ENCODE measurements at regions not wholly inside any gene's neighbourhood (a gene's known extent, or its start where the extent isn't known, plus 50 kb on each side); places are given as distances from the start of the nearest gene placed in this dataset.

DNA sequence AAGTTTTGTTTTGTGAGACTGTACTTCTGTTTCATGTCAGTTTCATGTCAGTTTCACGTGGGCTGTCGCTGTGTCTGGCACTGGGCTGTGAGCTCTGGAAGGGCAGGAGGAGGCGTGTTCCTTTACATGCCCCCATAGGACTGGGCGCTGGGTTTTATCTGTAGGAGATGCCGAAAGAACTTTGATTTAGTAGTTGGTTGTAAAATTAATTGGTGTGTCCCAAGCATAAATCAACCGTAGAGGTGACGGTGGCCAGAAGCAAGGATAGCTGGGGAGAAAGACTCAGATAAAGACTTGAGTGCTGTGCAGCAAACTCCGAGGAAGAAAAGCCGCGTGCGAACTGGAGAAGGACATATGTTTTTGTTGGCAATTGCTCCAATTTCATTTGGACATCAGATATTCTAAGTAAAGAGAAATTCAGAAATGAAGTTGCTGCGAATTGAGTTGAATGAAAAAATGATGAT lies 182.5 kb downstream of the VRK1 start:
- no peak for DNase-seq (ENCODE audit: low read depth)

DNA sequence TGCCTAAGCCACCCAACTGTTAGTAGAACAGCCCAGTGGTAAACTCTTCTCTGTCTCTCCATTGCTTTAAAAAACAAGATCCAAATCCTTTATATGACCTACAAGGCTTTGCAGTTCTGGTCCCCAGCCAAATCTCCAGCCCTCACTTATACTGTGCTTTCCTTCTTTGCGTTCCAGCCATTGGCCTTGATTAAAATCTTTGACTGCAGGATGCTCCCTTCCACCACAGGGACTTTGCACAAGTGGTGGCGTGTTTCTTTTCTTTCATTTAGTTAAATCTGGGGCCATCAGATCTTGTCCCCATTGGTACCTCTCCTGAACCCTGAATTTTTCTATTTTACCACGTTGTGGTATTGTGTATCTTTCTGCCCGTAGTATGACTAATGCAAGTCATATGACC lies 183.7 kb downstream of the VRK1 start:
- DNase-seq (ENCODE audit: low read depth), result no peak

DNA sequence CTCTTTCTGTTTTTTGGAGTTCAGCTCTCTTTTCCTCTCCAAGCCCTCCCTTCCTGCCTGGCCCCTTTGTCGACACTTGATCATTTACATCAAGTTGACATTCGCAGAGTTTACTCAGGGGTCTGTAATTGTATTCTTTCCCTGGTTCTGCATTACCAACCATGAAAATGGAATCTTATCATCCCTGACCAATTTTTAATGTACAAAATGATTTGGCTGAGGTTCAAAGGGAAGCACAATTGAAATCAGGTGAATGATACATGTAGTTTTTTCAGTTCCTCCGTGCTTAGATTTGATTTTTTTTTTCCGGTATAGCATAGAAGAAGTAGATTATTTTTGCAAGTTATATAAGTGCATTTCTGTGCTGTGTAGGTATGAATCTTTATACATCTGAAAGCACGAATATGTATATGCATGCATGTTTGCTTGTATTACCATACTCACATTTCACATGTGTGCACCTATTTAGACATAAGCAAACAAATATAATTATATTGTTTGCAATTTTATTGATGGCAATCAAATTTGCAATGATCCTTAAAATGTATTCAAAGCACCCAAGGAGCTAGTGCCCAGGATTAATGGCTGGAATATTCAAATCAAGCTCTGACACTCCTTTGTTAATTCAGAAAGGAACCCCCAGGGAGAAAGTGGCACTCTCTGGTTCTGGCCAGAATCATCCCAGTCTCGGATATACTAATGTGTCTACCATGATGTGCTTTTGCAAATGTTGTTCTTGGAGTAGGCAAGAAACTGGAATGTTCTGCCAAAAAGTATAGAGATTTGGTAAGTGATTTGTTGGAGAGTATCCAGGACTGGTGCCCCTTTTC lies 189.3 kb downstream of the VRK1 start:
- no peak for DNase-seq (ENCODE audit: low read depth)

DNA sequence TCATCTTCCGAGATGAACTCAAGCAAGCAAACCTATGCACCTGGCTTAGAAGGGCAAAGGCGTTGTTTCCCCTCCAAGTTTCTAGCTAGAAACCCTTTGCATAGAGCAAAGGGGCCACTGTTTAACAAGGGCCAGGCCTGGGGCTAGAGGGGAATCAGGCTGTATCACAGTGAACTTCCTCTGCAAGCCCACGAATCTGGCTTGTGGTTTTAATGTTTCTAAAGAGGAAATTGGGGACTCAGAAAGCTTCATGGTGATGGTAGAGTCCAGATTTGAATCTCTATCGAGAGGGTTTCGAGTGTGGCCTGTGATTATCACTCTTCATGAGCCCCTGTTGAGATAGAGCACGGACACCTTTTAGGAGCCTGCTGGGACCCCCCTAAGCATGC lies 189.9 kb downstream of the VRK1 start:
- DNase-seq (ENCODE audit: low read depth), result no peak

DNA sequence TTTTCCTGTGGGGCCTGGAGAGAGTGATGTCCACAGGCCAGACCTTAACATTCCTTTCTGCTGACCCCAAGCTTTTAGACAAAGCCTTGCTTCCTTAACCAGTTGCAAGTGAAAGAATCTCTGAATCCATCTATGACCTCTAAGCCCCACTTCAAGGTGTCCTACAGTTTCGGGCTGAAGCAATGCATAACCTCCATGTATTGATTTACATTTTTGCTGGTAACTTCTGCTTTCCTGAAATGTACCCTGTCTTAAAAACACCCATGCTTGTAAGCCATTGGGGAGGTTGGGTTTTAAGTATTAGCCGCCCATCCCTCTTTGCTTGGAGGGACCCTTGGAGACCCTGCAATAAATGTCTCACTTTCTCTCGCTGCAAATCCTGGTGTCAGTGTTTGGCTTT lies 190.6 kb downstream of the VRK1 start:
- DNase-seq (ENCODE audit: low read depth), result no peak

DNA sequence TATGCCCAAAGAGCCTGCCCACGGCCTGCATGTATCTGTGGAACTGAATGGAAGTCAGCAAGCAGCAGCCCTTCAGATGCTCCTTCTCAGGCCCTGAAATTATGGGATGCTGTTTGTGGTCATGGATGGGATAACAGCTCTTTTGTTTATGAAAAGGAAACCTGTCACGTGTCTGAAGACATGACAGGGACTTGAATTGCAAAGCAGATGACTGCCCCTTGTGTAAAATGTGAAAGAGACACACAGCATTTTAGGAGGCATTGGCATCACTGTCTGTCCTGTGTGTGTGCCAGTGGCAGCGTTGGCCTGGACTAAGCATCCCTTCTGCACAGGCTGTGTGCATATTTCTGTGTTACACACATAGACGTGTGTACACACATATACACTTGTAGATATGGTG lies 192.1 kb downstream of the VRK1 start:
- DNase-seq (ENCODE audit: low read depth), result no peak

DNA sequence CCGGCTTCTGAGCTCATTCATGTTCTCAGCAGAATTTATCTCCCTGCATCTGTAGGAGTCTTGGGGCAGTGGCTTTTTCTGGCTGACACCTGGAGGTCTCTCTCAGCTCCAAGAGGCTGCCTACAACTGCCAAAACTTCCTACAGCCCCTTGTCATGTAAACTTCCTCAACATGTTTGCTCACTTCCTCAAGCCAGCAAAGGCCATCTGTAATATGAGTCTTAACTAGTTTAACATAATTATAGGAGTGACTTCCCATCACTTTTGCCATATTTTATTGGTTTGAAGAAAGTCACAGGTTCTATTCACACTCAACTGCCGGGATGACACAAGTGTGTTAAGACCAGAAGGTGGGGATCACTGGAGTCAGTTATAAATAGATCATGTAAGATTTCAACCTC lies 194.0 kb downstream of the VRK1 start:
- no peak for DNase-seq (ENCODE audit: low read depth)

DNA sequence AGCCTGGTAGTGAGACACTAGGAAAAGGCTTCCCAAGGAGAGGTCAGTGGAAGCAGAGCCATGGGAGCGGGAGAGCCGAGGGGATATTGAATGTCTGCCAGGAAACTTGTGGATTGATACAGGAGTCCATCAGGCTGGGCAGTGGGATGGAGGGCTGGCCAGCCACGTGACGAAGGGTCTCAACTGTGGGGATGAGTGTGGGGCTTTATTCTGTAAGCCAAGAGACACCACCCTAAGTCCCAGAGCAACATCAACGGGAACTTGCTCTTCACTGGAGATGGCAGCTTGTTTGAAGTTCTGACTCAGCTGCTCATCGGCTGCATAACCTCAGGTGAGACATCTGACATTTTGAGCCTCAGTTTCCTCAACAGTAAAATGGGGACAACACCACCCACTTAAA lies 197.8 kb downstream of the VRK1 start:
- DNase-seq (ENCODE audit: low read depth), result no peak

DNA sequence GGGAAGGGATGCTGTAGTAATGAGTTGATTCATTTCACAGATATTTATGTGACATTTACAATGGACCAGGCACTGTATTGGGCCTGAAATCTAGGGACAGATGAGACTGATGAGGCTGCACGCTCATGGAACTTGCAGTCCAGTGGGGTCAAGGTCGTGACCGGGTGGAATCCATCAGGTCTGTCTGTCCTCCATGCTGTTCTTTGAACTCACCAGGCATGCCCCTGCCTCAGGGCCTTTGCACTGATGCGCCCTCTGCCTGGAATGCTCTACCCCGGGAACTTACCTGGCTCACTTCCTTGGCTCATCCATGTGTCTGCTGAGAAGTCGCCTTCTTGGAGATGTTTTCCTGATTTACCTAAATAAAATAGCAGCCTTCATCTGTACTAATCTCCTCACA lies 200.1 kb downstream of the VRK1 start:
- no peak for DNase-seq (ENCODE audit: low read depth)

DNA sequence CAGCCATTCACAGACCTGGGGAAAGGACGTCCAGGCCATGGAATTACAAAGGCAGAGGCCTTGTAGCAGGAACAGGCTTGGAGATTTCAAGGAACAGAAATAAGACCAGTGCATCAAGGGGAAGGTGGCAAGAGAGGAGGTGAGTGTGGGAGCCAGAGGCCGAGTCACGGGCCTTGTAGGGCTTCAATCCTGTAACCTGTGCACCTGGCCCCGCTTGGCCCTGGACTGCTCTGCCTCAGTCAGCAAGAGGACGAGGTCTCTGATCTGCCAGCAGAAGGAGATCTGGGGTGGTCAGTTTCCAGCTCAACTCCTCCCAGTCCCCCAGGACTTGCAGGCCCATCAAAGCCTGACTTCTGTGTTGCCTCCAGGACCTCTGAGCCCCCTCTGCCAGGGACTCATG lies 200.8 kb downstream of the VRK1 start:
- no peak for DNase-seq (ENCODE audit: low read depth)

DNA sequence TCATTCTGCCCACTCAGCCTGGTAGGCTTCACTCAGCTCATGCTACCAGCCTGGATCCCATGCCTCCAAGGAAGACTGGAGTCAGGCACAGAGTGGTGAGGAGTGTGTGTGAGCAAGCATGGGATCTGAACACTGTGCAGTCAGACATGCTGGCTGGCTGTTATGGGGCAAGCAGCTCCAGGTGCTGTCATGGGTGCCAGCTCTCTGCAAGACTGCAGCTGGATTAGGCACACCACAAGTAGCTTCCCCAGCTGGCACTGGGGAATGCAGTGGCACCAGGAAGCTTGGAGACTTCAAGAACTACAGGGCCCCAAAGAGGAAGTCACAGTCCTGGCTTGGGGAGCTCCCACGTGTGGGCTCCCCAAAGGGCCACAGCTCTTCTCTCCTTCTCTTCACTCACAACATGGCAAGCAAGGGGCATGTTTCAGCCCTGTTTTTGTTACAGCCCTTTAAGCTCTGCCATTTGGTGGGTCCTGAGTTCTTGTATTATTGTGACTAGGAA lies 202.5 kb downstream of the VRK1 start:
- DNase-seq (ENCODE audit: low read depth), result no peak

DNA sequence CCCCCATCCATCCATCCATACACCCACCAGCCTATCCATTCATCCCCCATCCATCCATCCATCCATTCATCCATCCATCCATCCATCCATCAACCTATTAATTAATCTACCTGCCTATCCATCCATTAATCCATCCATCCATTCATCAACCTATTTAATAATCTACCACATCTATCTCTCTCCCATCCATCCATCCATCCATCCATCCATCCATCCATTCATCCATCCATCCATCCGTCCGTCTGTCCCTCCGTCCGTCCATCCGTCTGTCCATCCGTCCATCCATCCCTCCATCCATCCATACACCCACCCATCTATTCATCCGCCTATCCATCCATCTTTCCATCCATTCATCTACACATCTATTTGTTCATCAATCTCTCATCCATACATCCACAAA lies 205.3 kb downstream of the VRK1 start:
- no peak for DNase-seq (ENCODE audit: low read depth)

DNA sequence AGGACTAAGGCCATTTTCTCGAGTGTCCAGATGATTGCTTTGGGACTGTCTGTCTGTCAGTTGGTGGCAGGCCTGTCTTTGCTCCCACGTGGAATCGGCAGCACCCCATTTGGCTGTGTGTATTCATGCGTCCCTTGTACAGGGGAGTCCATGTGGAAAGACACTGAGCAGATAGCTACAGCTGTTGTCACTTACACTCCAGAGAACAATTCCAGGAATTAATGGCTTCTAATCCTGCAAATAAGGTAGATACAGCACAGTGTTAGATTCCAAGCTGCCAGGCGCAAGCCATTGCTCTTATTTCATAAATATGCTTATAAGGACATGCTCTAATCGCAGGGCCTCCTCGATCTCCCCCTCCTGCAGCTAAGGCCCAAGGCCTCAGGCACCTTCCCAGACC lies 208.8 kb downstream of the VRK1 start:
- no peak for DNase-seq (ENCODE audit: low read depth)

DNA sequence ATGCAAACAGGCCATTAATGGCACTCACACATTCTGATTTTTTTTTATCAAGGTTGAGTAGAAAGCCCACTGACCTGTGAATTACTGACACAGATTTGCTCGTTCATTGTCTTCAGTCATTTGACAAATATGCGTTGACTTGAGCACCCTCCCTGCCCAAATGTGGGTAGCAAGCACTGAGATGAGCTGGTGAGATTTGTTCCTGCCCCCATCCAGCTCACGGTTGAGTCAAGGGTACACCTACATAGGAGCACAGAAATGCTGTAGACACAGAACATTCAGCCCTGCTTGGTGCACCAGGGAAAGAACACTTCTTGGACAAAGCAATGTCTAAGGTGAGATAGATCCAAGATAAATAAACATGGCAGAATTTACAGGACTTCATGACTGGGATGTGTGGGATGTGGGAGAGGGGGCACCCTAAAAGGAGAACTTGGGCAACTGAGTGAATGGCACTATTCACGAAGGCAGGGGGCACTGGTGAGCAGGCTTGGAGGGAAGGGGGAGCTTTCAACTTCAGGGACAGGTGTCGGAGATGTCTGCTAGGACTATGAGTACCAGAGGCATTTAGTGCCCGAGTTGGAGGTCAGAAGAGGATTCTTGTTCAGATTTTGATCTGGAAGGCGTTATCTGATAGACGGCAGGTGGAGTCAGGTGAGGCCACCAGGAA lies 213.4 kb downstream of the VRK1 start:
- no peak for DNase-seq (ENCODE audit: low read depth)

DNA sequence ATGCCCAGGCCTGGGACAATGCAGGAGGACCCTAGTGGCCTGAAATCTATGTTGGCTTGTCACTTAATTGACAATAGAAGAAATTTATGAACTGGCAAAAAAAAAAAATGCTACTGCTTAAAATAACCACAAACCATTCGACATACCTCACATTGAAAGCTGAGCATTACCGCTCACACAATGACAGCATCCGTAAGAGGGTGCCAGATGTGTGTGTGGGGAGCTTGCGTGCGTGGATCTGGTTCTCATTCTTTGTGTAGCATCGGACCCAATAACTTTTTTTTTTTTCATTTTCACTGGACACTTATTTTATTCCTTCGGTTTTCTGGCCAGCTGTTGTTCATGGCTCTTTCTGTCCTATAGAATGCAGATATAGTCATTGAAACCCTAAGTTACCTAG lies 216.7 kb downstream of the VRK1 start:
- no peak for DNase-seq (ENCODE audit: low read depth)

DNA sequence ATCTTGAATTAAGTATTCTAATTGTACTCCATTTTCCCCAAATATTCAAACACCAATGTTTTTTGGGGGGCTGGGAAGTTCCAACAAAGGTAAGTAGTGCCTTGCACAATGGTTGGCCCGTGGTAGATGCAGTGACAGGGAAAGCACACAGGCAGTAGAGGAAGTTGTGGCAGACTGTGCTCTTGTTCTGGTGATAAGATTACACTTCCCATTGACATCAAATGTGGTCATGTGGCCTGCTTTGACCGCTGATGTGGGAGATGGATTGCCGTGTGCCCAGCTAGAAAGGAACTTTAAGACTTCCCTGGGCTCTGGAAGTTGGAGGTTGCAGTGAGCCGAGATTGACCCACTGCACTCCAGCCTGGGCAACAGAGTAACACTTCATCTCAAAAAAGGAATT lies 223.8 kb downstream of the VRK1 start:
- DNase-seq (ENCODE audit: low read depth), result no peak

DNA sequence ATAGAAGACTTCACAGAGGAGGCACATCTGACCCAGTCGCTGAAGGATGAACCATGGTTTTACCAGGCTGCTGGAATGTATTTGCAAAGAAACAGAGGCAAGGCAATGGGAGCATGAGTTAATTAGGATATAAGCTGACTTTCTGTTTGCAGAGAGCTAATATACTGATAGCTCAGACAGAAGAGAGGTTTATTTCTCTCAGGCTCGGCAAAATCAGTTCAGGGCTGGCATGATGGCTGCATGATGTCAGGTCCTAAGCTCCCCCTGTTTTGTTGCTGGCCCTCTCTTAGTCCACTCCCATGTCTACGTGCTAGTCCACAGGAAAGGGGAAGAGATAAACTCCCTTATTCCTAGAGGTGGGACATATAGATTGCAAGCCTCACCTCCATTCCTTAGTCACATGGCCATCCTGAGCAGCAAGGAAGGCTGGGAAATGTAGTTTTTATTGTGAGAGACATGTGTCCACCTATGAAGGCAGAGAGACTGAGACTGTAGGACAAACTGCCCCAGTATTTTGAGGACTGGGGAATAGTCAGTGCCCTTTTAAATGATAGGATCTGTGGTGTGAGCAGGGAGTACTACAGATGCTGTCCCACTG lies 224.5 kb downstream of the VRK1 start:
- DNase-seq (ENCODE audit: low read depth), result no peak

DNA sequence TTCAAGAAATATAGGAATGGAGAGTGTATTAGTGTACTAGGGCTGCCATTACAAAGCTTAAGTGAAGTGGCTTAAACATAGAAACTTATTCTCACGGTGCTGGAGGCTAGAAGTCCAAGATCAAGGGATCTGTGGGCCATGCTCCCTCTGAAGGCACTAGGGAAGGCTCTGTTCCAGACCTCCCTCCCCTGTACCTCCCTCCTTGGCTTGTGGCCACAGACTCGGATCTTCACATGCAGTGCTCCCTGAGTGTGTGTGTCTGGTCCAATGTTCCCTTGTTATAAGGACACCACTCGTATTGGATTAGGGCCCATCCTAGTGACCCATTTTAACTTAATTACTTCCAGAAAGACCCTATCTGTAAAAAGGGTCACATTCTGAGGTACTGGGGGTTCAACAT lies 225.6 kb downstream of the VRK1 start:
- no peak for DNase-seq (ENCODE audit: low read depth)

DNA sequence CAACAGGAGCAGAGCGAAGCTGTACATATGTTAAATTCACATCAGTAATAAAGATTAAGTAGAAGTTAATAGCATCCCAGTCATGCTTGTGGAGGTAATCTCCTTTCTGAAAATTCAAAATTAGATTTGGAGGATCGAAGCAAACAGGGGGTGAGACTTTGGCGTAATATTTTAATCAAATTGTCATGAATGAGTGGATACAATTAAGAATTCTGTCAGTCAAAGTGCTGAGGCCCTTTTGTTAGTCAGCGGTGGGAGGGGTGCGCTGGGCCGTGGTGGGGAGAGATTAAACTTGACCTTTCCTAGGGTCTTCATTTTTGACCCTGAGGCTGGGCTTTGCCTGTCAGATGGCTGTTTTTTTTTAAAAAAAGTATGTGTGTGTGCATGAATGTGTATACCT lies 226.7 kb downstream of the VRK1 start:
- no peak for DNase-seq (ENCODE audit: low read depth)

DNA sequence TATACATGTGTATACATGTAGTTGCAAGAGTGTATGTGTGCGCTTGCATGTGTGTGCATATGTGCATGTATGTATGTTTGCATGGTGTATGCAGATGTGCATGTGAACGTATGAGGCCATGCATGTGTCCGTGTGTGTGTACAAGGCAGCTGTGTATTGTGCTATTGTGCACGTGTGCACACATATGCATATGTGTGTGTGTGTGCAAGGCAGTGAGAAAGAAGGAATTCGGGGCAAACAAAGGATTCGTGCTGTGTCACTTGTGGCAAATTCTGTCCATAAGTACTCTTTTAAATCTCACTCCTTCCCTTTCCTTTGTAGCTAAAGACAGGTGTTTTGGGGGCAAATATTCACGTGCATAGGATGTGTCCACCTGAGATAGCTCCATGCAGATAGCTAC lies 227.1 kb downstream of the VRK1 start:
- no peak for DNase-seq (ENCODE audit: low read depth)

DNA sequence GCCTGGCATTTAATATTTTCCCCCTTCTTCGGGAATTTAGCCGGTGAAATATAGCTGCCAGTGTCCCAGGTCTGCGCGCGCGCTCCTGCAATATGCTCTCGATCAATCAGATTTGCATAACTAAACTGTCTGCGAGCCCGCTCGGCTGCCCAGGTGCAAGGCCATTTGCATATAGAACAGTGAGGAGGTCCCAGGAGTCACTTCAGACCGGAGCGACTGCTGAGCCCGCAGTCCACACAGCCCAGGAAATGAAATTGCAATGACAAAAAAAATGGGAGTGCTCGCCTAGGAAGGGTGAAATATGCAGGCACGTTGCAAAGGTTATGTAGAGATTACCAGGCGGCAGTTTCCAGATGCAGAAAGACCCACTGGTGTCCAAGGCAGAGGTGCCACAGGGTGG lies 228.5 kb downstream of the VRK1 start:
- no peak for DNase-seq (ENCODE audit: low read depth)

DNA sequence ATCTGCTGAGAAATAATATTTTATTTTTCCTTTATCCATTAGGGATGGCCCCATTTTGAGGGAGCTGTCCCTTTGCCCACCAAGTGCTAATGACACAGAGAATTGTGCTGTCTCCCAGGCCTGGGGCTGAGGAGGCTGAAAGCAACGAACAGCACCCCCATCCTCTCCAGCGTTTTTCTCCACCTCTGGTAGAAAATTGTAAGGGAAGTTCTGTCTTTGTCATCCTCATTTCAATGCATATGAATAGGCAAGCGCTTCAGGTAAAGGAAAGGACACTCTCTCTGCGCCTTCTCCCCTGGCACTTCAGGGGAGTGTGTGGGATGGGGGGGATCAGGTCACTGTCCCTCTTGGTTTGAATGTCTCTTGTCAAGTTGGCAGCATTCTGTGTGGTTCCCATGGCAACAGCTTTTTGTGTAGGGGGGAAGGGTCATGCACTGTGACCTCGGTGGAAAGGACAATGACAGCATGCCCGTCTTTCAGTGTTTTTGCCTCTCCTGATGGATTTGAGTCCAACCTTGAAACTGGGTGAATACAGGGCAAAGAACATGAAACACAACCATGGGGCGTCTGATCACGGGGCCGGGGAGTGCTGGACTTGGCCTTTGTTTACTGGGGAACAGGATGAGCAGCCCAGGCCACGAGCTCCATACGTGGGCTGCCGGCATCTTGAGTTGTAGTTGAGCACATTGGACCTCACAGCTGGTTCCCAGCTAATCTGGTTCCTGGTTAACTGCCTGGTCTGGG lies 230.2 kb downstream of the VRK1 start:
- DNase-seq (ENCODE audit: low read depth), result no peak
